ENCODE measurements at regions not wholly inside any gene's neighbourhood (a gene's known extent, or its start where the extent isn't known, plus 50 kb on each side); places are given as distances from the start of the nearest gene placed in this dataset.
A peak's percentile ranks its signal among the peaks of the same experiment; 100 is the strongest.

DNA sequence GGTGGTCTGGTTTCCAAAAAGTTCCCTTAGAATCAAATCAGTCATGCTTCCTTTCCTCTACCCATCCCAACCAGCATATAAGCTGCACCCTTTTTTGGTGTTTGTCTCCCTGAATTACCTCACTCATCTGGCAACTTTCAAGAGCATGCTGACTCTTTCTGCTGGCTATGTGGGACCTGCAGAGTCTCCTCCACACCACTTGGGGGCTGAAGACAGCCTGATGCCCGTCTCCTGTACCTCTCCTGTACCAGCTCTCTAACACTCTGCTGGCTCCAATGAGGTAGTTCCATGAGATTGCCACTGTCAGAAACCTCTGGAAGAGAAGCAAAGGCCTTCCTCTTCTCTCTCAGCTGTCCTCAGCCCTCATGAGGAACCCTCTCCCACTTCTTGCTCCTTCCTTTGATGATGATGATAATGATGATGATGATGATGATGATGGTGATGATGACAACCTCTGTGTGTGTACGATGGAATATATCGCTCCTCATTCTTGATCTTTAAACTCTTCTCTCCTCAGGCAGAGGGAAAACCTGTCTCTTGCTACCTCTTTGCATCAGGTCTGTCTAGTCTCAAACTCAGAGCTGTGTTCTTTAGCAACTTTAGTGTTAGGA is 257.5 kb downstream of the ZNF621 start:
- H3K4me1 ChIP-seq (ENCODE audit: control insufficient read depth, insufficient read depth, low read length), result peaks cover 31% of the 10 kb centered on the region
- 80% methylated on average over 1 of the region's 3 CpGs for WGBS (ENCODE audit: insufficient coverage)
- H3K9me3 ChIP-seq (replicated peaks; ENCODE audit: control insufficient read depth, low read depth, low read length), result peaks cover 3% of the 10 kb centered on the region
- no peaks in the 10 kb centered on the region for H3K27me3 ChIP-seq (ENCODE audit: control insufficient read depth, insufficient read depth, low read length)
- no peak overlapping the region for H3K27ac ChIP-seq (ENCODE audit: low read length)
- H3K4me3 ChIP-seq (ENCODE audit: low read length), result no peak overlapping the region
- no peaks in the 10 kb centered on the region for H3K36me3 ChIP-seq (ENCODE audit: control insufficient read depth, insufficient read depth, low read length)
- no peak for DNase-seq

DNA sequence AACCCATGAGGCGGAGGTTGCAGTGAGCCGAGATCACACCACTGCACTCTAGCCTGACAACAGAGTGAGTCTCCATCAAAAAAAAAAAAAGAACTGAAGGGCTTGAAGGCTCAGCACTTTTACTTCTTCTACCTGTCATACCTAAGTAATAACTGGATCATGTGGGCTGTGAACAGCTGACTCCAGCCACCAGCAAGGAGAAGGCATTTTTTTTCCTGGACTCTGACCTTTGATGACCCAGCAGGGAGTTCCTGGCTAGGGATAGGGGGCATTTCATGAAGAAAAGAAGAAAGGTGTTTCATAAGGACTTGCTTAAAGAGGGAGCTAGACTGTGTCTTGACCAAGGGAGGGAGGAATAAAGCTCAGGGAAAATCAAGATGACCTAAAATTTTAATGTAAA is 266.0 kb downstream of the ZNF621 start:
- no peak overlapping the region for H3K27ac ChIP-seq (ENCODE audit: low read length)
- H3K9me3 ChIP-seq (replicated peaks; ENCODE audit: control insufficient read depth, low read depth, low read length), result peaks cover 8% of the 10 kb centered on the region
- H3K4me3 ChIP-seq (ENCODE audit: low read length), result no peak overlapping the region
- no peak for DNase-seq
- H3K36me3 ChIP-seq (ENCODE audit: control insufficient read depth, insufficient read depth, low read length), result no peaks in the 10 kb centered on the region
- no peaks in the 10 kb centered on the region for H3K4me1 ChIP-seq (ENCODE audit: control insufficient read depth, insufficient read depth, low read length)
- WGBS (ENCODE audit: insufficient coverage), result 60% methylated on average over 2 of the region's 2 CpGs
- H3K27me3 ChIP-seq (ENCODE audit: control insufficient read depth, insufficient read depth, low read length), result no peaks in the 10 kb centered on the region

DNA sequence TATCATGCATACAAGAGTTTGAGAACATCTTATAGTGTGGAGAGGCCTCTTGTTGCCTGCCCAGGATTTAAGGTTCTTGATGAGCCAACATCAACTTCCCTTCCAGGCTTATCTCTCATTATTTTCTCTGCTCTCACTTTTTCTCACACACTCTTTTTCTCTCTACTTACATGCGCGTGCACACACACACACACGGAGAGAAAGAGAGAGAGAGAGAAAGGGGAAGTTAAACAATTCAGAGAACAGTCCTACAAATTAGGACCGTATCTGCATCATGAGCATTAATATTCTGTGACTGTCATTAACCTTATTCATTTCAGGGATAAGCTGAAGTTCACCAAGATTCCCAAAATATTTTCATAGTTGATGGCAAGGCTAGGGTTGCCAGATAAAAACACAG is 269.0 kb downstream of the ZNF621 start:
- no peak overlapping the region for H3K27ac ChIP-seq (ENCODE audit: low read length)
- no peak for DNase-seq
- no peaks in the 10 kb centered on the region for H3K36me3 ChIP-seq (ENCODE audit: control insufficient read depth, insufficient read depth, low read length)
- H3K4me1 ChIP-seq (ENCODE audit: control insufficient read depth, insufficient read depth, low read length), result no peaks in the 10 kb centered on the region
- peaks cover 5% of the 10 kb centered on the region for H3K9me3 ChIP-seq (replicated peaks; ENCODE audit: control insufficient read depth, low read depth, low read length)
- H3K27me3 ChIP-seq (ENCODE audit: control insufficient read depth, insufficient read depth, low read length), result no peaks in the 10 kb centered on the region
- WGBS (ENCODE audit: insufficient coverage), result no CpG with 5 or more reads among the region's 4 CpGs
- no peak overlapping the region for H3K4me3 ChIP-seq (ENCODE audit: low read length)

DNA sequence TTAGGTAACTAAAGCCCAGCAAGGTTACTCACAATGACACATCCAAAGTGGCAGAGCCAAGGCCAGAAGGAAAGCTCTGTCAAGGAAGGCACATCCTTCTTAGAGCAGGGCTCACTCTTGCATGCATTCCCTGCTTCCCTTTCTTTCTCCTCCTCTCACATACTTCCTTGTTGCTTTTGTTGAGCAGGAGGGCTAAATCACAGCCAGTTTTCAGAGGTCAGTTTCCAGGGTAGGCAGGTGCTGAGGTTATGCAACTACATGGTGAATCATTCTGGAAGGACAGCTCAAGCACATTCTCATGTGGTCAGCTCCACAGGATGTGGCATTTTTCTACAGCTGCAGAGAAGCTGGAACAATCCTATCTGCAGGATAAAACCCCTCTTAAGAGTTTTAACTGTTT is 275.6 kb downstream of the ZNF621 start:
- peaks cover 2% of the 10 kb centered on the region for H3K4me1 ChIP-seq (ENCODE audit: control insufficient read depth, insufficient read depth, low read length)
- no peak overlapping the region for H3K27ac ChIP-seq (ENCODE audit: low read length)

DNA sequence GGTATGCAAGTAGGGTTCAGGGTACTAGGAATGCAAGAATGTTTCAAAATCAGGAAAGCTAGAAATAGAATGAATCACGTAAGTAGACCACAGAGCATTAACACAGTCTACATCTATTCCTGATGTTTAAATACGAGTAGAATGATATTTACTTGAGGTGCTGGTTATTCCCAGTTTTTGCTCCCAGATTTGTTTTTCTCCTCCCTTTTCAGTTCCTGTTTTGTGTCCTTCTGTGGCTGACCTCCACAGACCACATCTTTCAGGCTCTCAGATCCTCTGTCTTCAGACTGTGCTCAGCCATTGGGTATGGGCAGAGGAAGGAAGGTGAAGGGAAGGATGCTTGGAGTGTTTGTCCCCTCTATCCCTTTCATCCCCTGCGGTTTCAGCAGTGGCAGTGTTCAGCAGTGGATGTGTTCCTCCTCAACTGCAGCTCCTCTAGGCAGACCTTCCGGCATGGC is 276.6 kb downstream of the ZNF621 start:
- no peaks in the 10 kb centered on the region for H3K27me3 ChIP-seq (ENCODE audit: control insufficient read depth, insufficient read depth, low read length)
- no peak for DNase-seq
- no peaks in the 10 kb centered on the region for H3K36me3 ChIP-seq (ENCODE audit: control insufficient read depth, insufficient read depth, low read length)
- peaks cover 2% of the 10 kb centered on the region for H3K4me1 ChIP-seq (ENCODE audit: control insufficient read depth, insufficient read depth, low read length)
- no peaks in the 10 kb centered on the region for H3K9me3 ChIP-seq (replicated peaks; ENCODE audit: control insufficient read depth, low read depth, low read length)
- H3K4me3 ChIP-seq (ENCODE audit: low read length), result no peak overlapping the region
- WGBS (ENCODE audit: insufficient coverage), result 92% methylated on average over 2 of the region's 4 CpGs
- no peak overlapping the region for H3K27ac ChIP-seq (ENCODE audit: low read length)

More for the DNA sequence above, 275.6 kb downstream of the ZNF621 start:
- Histone ChIP-seq H3K27me3 (ENCODE audit: control insufficient read depth, insufficient read depth, low read length) (no peaks in the 10 kb centered on the region), H3K4me3 (ENCODE audit: low read length) (no peak overlapping the region), H3K9me3 (replicated peaks; ENCODE audit: control insufficient read depth, low read depth, low read length) (no peaks in the 10 kb centered on the region), H3K36me3 (ENCODE audit: control insufficient read depth, insufficient read depth, low read length) (no peaks in the 10 kb centered on the region)
- peak; percentile 82 for DNase-seq

DNA sequence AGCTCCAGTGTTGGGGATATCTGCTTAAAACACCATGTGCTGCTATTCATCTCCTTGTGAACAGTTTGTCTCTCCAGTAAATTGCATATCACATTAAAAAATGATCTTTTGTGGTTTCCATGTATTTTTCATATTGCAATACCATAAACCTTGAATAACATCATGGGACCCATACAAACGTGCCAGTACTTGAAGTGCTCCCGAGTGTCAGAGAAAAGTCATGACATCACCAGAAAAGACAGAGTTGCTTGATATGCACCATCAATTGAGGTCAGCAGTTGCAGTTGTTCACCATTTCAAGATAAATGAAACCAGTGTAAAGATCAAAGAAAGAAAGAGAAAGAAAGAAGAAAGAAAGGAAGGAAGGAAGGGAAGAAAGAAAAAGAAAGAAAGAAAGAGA is 278.6 kb downstream of the ZNF621 start:
- H3K36me3 ChIP-seq (ENCODE audit: control insufficient read depth, insufficient read depth, low read length), result no peaks in the 10 kb centered on the region

DNA sequence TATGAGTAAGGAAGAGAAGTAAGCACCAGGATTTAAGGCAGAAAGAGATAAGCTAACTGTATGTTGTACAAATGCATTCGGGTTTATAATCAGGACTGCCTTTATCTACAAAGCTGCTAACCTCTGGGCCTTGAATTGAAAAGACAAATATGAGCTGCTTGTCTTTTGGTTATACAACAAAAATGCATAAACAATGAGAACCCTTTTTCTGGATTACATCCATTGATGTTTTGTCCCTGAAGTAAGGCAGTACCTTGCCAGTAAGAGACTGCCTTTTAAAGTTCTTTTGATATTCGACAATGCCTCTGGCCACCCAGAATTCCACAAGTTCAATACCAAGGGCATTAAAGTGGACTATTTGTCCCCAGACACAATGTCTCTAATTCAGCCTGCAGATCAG is 280.7 kb downstream of the ZNF621 start:
- H3K36me3 ChIP-seq (ENCODE audit: control insufficient read depth, insufficient read depth, low read length), result no peaks in the 10 kb centered on the region
- peaks cover under 1% of the 10 kb centered on the region for H3K4me1 ChIP-seq (ENCODE audit: control insufficient read depth, insufficient read depth, low read length)
- no CpG with 5 or more reads among the region's 2 CpGs for WGBS (ENCODE audit: insufficient coverage)
- H3K27me3 ChIP-seq (ENCODE audit: control insufficient read depth, insufficient read depth, low read length), result no peaks in the 10 kb centered on the region
- no peak overlapping the region for H3K27ac ChIP-seq (ENCODE audit: low read length)
- H3K9me3 ChIP-seq (replicated peaks; ENCODE audit: control insufficient read depth, low read depth, low read length), result peaks cover 3% of the 10 kb centered on the region
- no peak overlapping the region for H3K4me3 ChIP-seq (ENCODE audit: low read length)
- no peak for DNase-seq

More for the DNA sequence above, 278.6 kb downstream of the ZNF621 start:
- Histone ChIP-seq H3K27me3 (ENCODE audit: control insufficient read depth, insufficient read depth, low read length) (no peaks in the 10 kb centered on the region), H3K4me1 (ENCODE audit: control insufficient read depth, insufficient read depth, low read length) (peaks cover 2% of the 10 kb centered on the region), H3K9me3 (replicated peaks; ENCODE audit: control insufficient read depth, low read depth, low read length) (no peaks in the 10 kb centered on the region), H3K27ac (ENCODE audit: low read length) (no peak overlapping the region), H3K4me3 (ENCODE audit: low read length) (no peak overlapping the region)
- DNase-seq, result no peak
- 20% methylated on average over 1 of the region's 2 CpGs for WGBS (ENCODE audit: insufficient coverage)

DNA sequence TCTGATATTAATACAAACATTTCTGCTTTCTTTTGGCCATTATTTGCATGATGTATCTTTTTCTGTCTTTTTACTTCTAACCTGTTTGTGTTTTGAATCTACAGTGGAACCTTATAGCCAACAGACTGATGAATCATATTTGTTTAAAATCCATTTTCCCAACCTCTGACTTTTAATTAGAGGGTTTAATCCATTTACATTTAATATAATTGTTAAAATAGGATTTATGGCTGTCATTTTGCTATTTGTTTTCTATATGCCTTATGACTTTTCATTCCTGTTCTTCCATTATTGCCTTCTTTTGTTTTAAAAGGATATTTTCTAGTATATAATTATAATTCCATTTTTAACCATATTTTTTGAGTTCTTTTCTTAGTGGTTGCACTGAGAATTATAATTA is 286.1 kb downstream of the ZNF621 start:
- no peaks in the 10 kb centered on the region for H3K4me1 ChIP-seq (ENCODE audit: control insufficient read depth, insufficient read depth, low read length)
- H3K36me3 ChIP-seq (ENCODE audit: control insufficient read depth, insufficient read depth, low read length), result no peaks in the 10 kb centered on the region
- peaks cover 3% of the 10 kb centered on the region for H3K9me3 ChIP-seq (replicated peaks; ENCODE audit: control insufficient read depth, low read depth, low read length)
- no peak overlapping the region for H3K4me3 ChIP-seq (ENCODE audit: low read length)
- DNase-seq, result no peak
- H3K27me3 ChIP-seq (ENCODE audit: control insufficient read depth, insufficient read depth, low read length), result no peaks in the 10 kb centered on the region
- H3K27ac ChIP-seq (ENCODE audit: low read length), result no peak overlapping the region

DNA sequence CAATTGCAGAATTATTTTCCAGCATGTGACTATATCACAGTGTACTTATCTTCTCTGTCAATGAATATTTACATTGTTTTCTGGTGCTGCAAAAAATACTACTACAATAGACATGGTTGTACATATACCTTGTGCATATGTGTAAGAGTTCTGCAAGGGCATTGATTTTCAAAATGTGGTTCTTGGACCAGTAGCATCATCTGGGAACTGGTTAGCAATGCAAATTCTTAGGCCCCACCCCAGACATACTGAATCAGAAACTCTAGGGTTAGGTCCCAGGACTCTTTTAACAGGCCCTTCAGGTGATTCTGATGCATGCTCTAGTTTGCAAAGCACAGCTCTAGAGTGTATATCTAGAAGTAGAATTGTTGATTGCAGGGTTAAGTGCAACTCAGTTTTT is 292.3 kb downstream of the ZNF621 start:
- Histone ChIP-seq H3K9me3 (replicated peaks; ENCODE audit: control insufficient read depth, low read depth, low read length) (no peaks in the 10 kb centered on the region), H3K4me3 (ENCODE audit: low read length) (no peak overlapping the region), H3K27ac (ENCODE audit: low read length) (no peak overlapping the region), H3K27me3 (ENCODE audit: control insufficient read depth, insufficient read depth, low read length) (no peaks in the 10 kb centered on the region), H3K36me3 (ENCODE audit: control insufficient read depth, insufficient read depth, low read length) (no peaks in the 10 kb centered on the region), H3K4me1 (ENCODE audit: control insufficient read depth, insufficient read depth, low read length) (no peaks in the 10 kb centered on the region)
- no peak for DNase-seq

DNA sequence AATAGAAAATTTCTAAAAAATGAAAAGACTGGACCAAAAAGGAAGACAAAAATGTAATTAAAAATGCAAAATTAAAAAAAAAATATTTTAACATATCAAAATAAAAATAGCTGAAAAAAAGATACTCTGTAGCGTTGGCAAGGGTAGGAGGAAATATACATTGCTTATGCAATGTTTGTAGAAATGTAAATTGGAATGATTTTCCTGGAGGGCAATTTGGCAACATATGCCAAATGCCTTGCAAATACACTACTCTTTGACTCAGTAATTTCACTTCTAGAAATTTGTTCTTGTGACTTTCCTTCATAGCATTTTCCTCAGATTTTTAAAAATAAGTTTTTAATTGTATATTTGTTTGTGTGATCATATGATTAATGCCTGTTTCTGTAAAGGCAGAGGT is 296.6 kb downstream of the ZNF621 start:
- Histone ChIP-seq H3K4me3 (ENCODE audit: low read length) (no peak overlapping the region), H3K4me1 (ENCODE audit: control insufficient read depth, insufficient read depth, low read length) (no peaks in the 10 kb centered on the region), H3K27ac (ENCODE audit: low read length) (no peak overlapping the region), H3K27me3 (ENCODE audit: control insufficient read depth, insufficient read depth, low read length) (no peaks in the 10 kb centered on the region), H3K9me3 (replicated peaks; ENCODE audit: control insufficient read depth, low read depth, low read length) (no peaks in the 10 kb centered on the region), H3K36me3 (ENCODE audit: control insufficient read depth, insufficient read depth, low read length) (no peaks in the 10 kb centered on the region)
- no peak for DNase-seq
- WGBS (ENCODE audit: insufficient coverage), result no CpG with 5 or more reads among the region's 1 CpG

DNA sequence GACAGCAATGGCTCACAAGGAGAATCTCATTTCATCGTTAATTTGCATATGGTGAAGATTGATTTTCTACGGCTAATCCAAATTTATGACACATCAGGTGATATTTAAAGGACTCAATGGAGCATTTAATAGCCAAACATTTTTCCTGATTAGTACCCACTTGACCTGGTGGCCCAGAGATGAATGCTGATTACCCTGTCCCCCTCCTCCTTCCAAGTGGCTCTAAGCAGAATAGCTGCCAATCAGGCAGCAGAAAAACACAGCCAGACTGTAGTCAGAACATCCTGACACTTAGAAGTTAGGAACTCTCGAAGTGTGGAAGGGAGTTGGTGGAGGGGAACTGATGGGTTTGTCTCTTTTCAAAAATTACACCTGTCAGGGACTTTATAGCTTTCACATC is 302.5 kb downstream of the ZNF621 start:
- no peaks in the 10 kb centered on the region for H3K4me1 ChIP-seq (ENCODE audit: control insufficient read depth, insufficient read depth, low read length)
- H3K27ac ChIP-seq (ENCODE audit: low read length), result no peak overlapping the region
- no peaks in the 10 kb centered on the region for H3K9me3 ChIP-seq (replicated peaks; ENCODE audit: control insufficient read depth, low read depth, low read length)
- DNase-seq, result no peak
- no CpG with 5 or more reads among the region's 3 CpGs for WGBS (ENCODE audit: insufficient coverage)
- H3K4me3 ChIP-seq (ENCODE audit: low read length), result no peak overlapping the region
- no peaks in the 10 kb centered on the region for H3K27me3 ChIP-seq (ENCODE audit: control insufficient read depth, insufficient read depth, low read length)
- no peaks in the 10 kb centered on the region for H3K36me3 ChIP-seq (ENCODE audit: control insufficient read depth, insufficient read depth, low read length)

All from muscle of leg (tissue), 3 donors.